Kasumi-1 (cell line): ENCODE measurements at regions not wholly inside any gene's neighbourhood (a gene's known extent, or its start where the extent isn't known, plus 50 kb on each side); places are given as distances from the start of the nearest gene placed in this dataset.

Experiments
- DNase-seq, 2 experiments: peaks; one replicate each; lab custom pipeline; 2025; lab: John Stamatoyannopoulos, UW

DNA sequence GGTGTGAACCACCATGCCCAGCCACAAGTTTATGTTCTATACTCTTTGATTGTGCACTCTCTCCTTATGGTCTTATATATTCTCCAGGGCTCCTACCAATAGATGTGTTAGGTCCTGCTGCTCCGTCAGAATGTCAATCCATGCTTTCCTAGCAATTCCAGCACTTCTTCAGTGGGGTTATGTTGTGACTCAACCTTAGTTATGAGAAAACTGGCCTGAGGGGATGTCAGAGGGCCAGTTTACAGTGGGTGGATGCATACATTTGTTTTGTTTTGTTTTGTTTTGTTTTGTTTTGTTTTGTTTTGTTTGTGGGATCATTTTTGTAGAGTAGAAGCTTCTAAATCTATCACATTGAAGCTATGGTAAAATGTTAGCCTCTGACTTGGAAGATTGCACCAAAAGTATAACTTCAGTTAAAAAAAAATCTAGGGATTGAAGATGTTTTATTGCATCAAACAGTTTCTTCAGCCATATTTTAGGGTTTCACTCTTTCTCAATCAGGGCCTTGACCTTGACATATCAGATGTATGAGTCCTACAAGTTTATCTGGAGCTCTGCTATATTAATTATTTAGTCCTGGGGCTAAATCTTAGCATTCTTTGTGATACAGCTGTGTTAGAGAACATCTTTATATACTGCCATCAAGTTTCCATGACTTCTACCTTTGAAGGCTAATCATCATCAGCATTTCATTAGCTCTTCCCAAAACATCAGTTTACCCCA, 191.6 kb upstream of the CNTN5 start:
- no peak for DNase-seq

DNA sequence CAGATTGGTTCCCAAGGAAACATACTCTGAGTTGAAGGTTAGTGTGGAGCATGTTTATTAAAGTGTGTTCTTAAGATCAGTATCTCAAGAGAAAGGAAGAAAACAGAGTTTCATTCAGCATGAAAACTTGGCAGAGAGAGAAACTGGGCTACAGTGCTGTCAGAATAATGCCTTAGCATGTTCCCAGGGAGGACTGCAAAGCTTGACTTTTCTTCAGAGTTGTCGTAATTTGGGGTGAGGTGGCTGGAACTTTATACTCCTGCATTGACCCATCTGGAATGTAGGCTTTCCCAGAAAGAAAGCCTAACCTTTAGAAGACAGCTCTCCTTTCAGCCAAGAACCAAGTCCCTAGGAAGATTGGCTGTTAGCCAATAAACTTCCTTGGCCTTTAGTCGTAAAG, 190.8 kb upstream of the CNTN5 start:
- no peak for DNase-seq

DNA sequence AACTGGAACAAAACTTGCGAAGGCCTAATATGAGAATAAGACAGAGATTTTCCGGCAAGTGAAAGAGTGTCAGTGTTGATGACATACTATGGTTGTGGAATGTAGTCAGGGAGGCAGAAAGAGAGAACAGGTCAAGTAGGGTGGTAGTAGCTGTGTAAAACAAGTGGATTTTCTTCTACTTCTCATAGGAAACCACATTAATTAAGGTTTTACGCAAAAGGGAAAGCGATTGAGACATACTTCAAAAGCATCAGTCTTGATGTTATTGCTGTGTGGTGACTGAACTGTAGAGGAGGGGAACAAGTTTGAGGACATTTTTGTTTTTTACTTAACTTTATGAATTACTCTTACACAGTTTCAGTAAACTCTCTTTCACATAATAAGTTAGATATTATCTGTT, 186.0 kb upstream of the CNTN5 start:
- peak in 1 of 2 experiments; percentile 9 for DNase-seq

DNA sequence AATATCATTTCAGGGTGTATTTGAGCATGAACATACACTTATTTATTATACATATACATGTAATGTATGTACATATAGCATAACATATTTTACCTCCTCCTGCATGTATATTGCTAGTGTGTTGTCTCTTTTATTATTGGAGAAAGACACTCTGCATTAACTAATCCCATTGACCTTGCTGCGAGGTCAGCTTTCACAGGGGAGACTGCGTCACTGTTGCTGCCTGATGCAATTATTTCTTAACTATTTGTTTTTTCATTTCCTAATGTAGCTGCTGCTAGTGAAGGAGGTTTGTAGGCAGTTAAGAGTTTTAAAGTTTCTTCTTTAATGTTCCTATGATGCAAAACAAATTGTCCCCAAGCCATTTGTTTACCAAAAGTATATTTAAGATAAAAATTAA, 185.4 kb upstream of the CNTN5 start:
- no peak for DNase-seq

DNA sequence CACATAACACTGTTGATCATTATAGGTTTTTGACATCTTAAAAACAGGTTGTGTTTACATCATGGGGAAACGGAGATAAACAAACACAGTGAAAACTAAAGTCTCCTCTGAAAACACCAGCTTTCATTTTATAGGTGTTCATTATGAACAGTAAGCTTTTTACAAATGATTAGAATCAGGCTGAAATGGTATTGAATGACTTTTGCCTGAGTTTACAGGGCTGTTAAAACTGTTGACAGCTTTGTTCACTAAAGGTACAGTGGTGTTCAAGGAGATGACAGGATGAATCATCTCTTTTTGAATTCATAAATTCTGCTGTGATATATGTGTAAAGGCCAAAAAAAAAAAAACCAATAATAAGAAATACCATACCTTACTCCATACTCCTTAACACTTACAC, 184.6 kb upstream of the CNTN5 start:
- DNase-seq, result no peak

DNA sequence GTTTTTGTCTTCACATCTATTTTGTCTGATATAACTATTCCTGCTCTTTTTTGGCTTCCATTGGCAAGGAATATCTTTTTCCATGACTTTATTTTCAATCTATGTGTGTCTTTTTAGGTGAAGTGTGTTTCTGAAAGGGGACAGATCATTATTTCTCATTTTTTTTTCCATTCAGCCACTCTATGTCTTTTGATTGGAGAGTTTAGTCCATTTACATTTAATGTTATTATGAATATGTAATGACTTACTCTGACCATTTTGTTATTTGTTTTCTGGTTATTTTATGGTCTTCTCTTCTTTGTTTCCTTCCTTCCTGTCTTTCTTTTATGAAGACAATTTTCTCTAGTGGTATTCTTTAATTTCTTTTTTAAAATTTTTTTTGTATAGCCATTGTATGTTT, 178.6 kb upstream of the CNTN5 start:
- DNase-seq, result no peak

DNA sequence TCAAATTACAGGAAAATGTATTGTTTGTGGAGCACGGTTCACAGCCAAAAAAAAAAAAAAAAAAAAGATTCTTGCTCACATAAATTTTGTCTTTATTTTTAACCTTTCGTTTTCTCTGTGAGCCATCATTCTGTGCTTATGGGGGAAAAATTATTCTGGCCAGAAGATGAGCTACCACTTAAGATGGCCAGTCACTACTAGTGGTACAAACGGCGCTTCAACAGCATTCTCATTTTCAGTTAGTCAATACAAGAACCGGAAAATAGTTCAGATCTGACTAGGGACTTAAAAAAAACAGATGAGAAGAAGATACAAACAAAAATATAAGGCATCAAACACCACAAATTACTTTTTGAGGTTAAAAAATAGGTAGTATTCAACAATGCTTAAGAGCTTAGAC, 158.6 kb upstream of the CNTN5 start:
- no peak for DNase-seq

DNA sequence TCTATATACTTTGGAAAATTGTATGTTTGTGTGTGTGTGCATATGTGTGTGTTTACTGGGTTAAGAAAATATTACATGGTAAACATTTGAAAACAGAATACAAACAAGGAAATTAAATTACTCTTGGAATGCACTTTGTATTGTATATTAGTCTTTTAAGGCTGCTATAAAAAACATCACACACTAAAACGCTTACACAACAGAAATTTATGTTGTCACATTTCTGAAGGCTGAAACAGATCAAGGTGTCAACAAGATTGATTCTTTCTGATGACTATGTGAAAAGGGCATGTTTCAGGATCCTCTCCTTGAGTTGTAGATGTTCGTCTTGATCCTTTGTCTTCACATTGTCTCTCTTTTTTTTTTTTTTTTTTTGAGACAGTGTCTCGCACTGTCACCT, 149.1 kb upstream of the CNTN5 start:
- no peak for DNase-seq

DNA sequence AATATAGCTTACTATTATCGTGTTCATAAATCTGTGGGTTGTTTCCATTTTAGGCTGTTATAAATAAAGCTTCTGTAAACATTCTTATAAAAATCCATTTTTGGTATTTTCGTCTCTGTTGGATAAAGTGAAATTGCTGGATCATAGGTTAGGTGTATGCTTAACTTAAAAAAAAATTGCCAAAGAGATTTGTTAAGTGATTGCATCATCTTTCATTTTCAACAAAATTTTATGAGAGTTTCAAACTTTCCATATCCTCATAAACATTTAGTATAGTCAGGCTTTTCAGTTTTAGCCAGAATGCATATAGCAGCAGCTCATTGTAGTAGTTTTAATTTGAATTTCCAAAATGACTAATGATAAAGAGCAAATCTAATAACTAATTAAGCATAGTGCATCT, 146.7 kb upstream of the CNTN5 start:
- no peak for DNase-seq

DNA sequence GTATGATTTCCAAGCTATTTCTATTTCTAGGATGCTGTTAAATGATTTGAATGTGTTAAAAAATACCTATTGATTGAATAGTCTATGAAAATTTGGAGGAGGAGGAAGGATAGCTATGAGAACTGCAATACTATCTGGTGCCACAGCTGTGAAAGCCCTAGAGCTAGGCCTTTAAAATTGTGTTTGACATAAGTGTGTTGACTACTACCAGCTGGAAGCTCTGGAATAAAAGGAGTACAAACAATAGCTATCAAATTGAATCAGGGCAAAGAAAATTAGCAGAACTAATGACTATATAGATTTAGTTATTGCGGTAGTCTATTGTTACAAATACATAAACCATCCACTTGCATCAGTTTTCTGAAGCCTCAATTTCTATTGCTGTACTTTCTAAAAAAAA, 124.8 kb upstream of the CNTN5 start:
- DNase-seq, result no peak

DNA sequence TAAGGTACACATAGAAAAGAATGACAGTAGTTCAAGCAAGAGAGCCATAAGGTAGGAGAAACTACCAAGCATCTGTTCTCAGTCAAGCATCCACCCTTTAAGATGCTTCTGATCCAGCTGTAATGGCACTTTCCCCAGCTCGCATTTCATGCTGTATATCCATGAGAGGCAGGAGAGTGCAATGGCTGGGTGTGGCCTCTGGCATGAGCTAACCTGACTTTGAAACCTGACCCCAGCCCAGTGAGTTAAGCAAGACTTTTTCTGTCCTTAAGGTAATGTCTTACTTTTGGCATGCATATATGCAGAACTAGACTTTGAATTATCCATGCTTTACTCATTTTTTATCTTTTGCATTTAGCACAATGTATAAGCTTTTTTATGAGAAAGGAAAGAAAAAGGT, 79.8 kb upstream of the CNTN5 start:
- no peak for DNase-seq

DNA sequence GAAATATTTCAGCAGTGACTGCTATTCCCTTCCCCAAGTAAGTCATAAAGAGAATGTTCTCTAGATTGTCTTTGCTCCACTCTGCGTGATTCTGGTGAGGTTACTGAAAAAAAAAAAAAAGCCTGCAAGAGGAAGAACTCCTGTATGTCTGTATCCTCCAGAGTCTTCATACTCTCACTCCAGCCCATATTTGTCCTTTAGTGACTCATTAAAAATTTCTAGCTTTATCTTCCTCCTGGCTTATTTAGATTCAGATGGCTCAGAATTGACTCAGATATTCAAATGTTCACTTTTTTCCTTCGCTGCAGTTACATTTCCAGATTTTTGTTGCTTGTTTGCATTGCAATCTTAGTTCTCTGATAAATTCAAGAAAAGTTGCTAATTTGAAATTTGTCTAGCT, 76.3 kb upstream of the CNTN5 start:
- DNase-seq, result no peak

DNA sequence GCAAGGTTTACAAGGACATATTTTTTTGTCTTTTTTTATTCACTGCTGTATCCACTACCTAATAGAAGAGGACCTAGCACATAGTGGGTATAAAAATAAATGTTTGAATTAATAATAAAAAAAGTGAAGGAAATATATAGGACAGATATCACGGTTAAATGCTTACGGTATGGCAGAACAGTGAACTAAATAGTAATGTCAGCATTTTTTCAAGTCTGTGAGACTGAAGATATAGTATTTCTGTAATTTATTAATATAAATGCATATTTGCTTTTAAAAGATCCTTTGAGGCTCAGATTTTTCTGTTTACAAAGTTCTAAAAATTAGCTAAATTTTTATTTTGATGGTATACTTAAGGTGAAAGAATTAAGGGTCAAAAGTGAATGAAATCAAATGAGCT, 68.6 kb upstream of the CNTN5 start:
- no peak for DNase-seq

DNA sequence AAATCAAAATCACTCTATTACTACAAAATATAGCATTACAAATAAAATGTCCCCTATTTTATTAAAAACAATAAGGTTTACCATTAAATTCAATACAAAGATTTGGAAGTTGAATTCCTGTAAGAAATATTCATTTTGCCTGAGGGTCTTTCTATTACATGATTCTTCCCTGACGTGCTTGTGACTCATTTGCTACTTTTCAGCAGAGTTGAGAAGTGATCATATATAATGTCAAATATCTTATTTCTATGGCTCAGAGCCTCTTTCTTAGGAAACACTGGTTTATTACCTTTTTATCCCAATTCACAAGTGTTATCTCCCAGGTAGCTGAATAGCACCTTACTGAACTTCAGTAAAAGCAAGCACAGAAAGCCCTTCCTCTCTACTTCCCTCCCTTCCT, 65.2 kb upstream of the CNTN5 start:
- DNase-seq, result no peak

DNA sequence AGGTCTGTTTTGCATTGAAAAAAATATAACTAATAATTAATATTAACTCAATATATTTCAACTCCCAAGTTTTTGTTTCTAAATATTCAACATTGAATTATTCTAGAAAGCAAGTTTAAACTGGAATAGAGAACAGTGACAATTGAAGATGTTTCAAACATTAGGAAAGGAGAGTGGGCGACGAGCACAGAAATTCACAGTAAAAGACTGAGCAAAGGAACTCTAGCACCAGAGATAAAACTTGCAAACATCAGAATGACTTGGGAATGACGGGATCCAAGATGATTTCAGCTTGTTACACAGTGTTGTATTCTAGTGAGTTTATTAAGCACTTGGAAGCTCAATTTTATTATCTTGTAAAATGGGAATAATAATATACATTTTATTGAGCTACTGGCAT, 56.6 kb upstream of the CNTN5 start:
- no peak for DNase-seq

DNA sequence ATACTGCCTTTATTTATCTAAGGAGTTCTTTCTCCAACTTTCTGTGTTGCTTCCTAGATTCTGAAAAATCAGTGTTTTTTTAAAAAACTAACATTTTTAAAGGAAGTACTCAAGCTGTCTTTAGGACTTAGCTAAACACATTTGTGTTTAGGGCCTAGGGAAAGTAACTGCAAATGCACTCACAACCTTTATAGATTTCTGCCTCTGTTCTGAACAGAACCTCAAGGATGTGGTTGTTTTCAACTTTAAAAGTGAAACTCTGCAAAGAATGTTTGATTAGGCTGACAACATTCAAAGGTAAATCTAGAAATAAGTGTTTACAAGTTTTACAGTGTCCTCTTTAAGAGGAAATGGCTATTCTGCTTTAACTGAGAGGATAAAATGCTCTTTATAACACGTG, 55.4 kb upstream of the CNTN5 start:
- no peak for DNase-seq

DNA sequence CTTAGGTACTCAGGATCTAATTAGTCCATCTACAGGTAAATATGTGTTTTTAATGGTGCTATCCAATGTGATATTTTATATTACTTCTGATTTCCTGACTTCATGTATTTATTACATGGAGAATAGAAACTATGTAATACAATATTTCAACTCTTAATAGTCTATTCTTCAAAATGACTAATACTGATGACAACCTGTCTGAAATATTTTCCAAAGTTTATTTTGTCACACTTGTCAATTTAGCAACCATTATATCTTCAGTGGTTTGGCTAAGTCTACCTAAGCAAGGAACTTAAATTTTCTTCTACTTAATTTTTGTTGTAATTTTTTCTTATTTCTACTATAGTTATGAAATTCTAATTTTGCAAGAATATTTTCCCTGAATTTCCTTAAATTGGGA, 55.0 kb upstream of the CNTN5 start:
- no peak for DNase-seq

DNA sequence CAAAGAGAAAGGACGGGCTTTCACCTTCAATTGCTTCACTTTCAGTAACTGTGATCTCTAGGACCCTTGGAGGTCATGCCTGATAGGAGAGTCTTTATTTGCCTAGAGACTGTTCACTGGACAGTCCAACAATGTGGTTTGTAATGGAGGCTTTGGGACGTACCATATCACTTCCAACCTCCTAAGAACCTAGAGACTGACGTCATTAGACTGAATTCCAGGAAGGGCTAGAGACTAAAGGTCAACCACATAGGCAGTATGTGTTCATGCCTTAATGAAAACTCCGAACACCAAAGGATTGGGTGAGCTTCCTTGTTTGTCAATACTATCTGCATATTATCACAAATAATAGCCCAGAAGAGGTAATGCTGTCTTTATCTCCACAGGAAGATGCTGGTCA, 53.7 kb upstream of the CNTN5 start:
- no peak for DNase-seq
